Ovary (tissue), 7 donors: ENCODE measurements at regions not wholly inside any gene's neighbourhood (a gene's known extent, or its start where the extent isn't known, plus 50 kb on each side); places are given as distances from the start of the nearest gene placed in this dataset.

Experiments
- DNase-seq, 5 donors: peaks; one replicate each; pipeline ENCODE4 v3.0.0-alpha.2; 2019 to 2020
- H3K27ac ChIP-seq, 2 donors: fragments of 200-600 bp; one replicate each; pipeline versions ENCODE4 v1.5.1 to v1.8.0; 2019 to 2022
- H3K27me3 ChIP-seq: fragments of 200-600 bp; one replicate; pipeline ENCODE4 v1.8.0; 2022
- H3K36me3 ChIP-seq: fragments of 200-600 bp; sonication (generic); one replicate; pipeline ENCODE4 v1.5.1; 2019
- H3K4me1 ChIP-seq: one replicate; pipeline ENCODE4 v1.8.1; 2013; ENCODE audit warnings: mild to moderate bottlenecking, moderate library complexity; ENCODE audit not compliant: insufficient read depth
- H3K4me3 ChIP-seq: fragments of 200-600 bp; sonication (generic); one replicate; pipeline ENCODE4 v1.5.1; 2017
- H3K9me3 ChIP-seq, 2 donors: fragments of 200-600 bp in 1 of 2; sonication (generic) in 1 of 2; one replicate each; pipeline versions ENCODE4 v1.5.1 to v1.8.1; 2013 to 2019; ENCODE audit warnings: mild to moderate bottlenecking in 1 of 2, moderate library complexity in 1 of 2
- EP300 ChIP-seq: sonication (generic); formaldehyde crosslinking; IDR thresholded peaks from one replicate; pipeline ENCODE4 v1.6.1; 2017; ENCODE audit warnings: antibody characterized with exemption
- POLR2A ChIP-seq: fragments of 450-650 bp; IDR thresholded peaks from one replicate; pipeline ENCODE4 v1.6.1; 2017; ENCODE audit warnings: antibody characterized with exemption, mild to moderate bottlenecking, moderate library complexity
- WGBS, 3 donors: extraction: QIAGEN DNeasy Blood & Tissue Kit in 1 of 3; methylation state at CpG; one replicate each; pipeline versions ENCODE4 v1.1.5 to v1.1.7; 2013 to 2017; 5-methylcytosine and 5-hydroxymethylcytosine counted together
- intact Hi-C, 4 donors: fragments of 100-400 bp; cut with DNase I; formaldehyde crosslinking; loops; one replicate each; pipeline versions ENCODE4 v1.11.0 to v1.15.1; 2022 to 2023
- TF ChIP-seq, protein P1 (sequence below), 3 donors: fragments of 450-650 bp in 2 of 3; fragments of 200-600 bp in 1 of 3; IDR thresholded peaks; one replicate each; pipeline versions ENCODE4 v1.5.1 to v1.8.0; 2016 to 2022; ENCODE audit warnings: antibody characterized with exemption in 3 of 3, mild to moderate bottlenecking in 1 of 3
- donor health status: DM: no; HTN: no; CAD: no; lungs with moderate emphysema.
- donor health status: DM: no; HTN: no; CAD: no.
- donor health status: Bipolar disorder and iron deficiency.
- donor health status: DM: no; HTN: no; CAD: no.
- donor health status: DM: yes; HTN: yes; CAD: no.

DNA sequence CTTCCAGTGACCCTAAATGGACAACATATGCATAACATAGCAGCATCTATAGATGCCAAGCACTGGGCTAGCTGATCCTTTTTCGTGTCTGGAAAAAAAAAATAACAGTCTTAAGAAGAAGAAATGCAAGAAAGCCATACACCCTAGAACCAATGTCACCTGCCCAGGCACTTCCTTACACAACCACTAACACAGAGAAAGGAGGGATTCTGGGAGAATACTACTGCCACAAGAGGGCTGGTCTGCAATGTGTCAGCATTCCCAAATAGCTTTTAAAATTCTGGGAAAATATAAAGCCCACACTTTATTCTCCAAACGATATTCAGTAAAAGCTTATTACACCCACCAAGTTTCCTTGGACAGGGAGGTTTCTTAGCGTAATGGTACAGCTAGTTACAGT, 271.2 kb downstream of the TBL1XR1 start:
- H3K4me3 ChIP-seq = no peak overlapping the region
- no peaks in the 10 kb centered on the region for H3K9me3 ChIP-seq
- TF ChIP-seq, protein P1, sequence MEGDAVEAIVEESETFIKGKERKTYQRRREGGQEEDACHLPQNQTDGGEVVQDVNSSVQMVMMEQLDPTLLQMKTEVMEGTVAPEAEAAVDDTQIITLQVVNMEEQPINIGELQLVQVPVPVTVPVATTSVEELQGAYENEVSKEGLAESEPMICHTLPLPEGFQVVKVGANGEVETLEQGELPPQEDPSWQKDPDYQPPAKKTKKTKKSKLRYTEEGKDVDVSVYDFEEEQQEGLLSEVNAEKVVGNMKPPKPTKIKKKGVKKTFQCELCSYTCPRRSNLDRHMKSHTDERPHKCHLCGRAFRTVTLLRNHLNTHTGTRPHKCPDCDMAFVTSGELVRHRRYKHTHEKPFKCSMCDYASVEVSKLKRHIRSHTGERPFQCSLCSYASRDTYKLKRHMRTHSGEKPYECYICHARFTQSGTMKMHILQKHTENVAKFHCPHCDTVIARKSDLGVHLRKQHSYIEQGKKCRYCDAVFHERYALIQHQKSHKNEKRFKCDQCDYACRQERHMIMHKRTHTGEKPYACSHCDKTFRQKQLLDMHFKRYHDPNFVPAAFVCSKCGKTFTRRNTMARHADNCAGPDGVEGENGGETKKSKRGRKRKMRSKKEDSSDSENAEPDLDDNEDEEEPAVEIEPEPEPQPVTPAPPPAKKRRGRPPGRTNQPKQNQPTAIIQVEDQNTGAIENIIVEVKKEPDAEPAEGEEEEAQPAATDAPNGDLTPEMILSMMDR (IDR thresholded peaks at IDR 0.05) = no peak
- no peaks in the 10 kb centered on the region for H3K4me1 ChIP-seq
- no peaks in the 10 kb centered on the region for H3K36me3 ChIP-seq
- no peak for DNase-seq
- no peak overlapping the region for H3K27ac ChIP-seq
- no peaks in the 10 kb centered on the region for H3K27me3 ChIP-seq
- intact Hi-C loops = no loop called here
- 77 to 81% (median 77%) methylated on average over 3 of the region's 3 CpGs for WGBS, 3 donors

DNA sequence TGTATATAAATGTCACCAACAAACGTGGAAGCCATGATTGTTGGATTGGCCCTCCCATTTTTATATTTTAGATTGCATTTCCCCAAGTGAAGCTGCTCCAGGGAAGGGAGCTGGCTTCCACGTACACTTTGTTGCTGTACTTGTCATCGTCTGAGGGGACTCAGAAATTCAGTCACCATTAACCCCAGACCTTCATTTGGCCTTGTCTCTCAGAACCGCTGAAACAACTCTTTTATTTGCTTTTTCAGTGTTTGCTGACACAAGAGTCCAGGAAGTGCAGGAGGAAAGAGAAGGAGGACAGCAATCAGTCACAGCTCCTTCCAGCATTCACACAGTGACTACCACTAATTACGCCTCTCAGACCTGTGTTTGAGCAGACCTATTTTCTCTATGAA, 276.5 kb downstream of the TBL1XR1 start:
- no peaks in the 10 kb centered on the region for H3K9me3 ChIP-seq
- no peak overlapping the region for H3K4me3 ChIP-seq
- WGBS, 3 donors = 27 to 56% (median 47%) methylated on average over 5 of the region's 5 CpGs
- TF ChIP-seq EP300 = no peak
- TF ChIP-seq, protein P1 (IDR thresholded peaks at IDR 0.05) = no peak
- no peak for TF ChIP-seq POLR2A
- intact Hi-C loops = no loop called here
- DNase-seq = no peak
- peaks cover 2% of the 10 kb centered on the region for H3K27me3 ChIP-seq
- no peak overlapping the region for H3K27ac ChIP-seq
- no peaks in the 10 kb centered on the region for H3K36me3 ChIP-seq
- H3K4me1 ChIP-seq = peaks cover 2% of the 10 kb centered on the region

DNA sequence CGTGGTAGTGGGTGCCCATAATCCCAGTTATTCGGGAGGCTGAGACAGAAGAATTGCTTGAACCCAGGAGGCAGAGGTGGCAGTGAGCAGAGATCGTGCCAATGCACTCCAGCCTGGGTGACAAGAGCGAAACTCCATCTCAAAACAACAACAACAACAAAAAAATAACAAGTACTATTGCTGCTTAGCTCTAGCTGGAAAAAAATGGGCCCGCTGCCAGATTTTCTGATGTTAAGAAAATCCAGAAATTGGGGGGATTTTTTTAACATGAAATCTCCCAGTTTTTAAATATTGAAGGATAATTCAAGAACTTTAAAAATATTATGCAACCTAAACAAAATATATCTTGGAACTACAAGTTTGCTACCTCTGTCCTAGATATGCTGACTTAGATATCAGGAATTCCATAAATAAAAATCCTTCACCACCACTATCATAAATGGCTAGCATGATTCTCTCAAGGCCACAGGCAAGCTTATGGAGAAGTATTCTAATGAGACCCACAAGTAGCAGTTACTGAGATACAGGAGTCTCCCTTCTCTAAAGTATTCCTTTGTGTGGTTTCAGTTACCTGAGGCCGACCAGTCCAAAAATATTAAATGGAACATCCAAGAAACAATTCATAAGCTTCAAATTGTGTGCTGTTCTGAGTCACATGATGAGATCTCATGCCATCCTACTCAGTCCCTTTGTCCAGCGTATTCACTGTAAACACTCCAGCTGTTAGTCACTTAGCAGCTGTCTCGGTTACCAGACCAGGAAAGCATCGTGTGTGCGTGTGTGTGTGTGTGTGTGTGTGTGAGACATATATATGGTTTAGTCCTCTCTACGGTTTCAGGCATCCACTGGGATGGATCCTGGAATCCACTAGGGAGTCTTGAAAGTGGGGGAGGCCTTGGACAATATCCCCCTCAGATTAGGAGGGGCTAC, 277.2 kb downstream of the TBL1XR1 start:
- no peak overlapping the region for H3K27ac ChIP-seq
- no peaks in the 10 kb centered on the region for H3K36me3 ChIP-seq
- TF ChIP-seq, protein P1 (IDR thresholded peaks at IDR 0.05) = no peak
- TF ChIP-seq EP300 (no peak), POLR2A (no peak)
- H3K9me3 ChIP-seq = no peaks in the 10 kb centered on the region
- peak in 4 of 5 donors; percentile 10 to 43 (median 29) for DNase-seq
- peaks cover 2% of the 10 kb centered on the region for H3K4me1 ChIP-seq
- no peak overlapping the region for H3K4me3 ChIP-seq
- intact Hi-C loops = no loop called here
- WGBS, 3 donors = 69 to 75% (median 72%) methylated on average over 11 of the region's 11 CpGs
- H3K27me3 ChIP-seq = peaks cover 2% of the 10 kb centered on the region

DNA sequence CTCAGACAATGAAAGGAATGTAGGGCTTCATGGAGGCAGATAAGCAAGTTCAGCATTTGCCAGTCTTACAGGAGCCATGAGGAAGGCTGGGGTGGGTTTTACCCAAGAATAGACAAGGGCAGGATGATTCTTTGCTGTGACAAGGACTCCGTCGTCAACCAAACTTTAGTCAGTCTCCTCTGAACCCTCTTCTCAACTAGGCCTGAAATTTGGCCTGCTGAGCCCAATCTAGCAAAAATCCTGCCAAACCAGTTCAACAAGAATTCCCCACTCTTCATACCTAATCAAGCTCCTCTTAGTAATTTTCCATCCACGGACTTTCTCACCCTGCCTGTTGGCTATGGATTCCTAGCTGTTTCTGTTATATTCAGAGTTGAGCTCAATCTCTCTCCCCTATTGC, 280.5 kb downstream of the TBL1XR1 start:
- WGBS, 3 donors = 89 to 93% (median 93%) methylated on average over 3 of the region's 3 CpGs
- H3K27ac ChIP-seq = no peak overlapping the region
- intact Hi-C loops = no loop called here
- peaks cover 2% of the 10 kb centered on the region for H3K27me3 ChIP-seq
- H3K4me1 ChIP-seq = peaks cover 2% of the 10 kb centered on the region
- no peak overlapping the region for H3K4me3 ChIP-seq
- H3K36me3 ChIP-seq = no peaks in the 10 kb centered on the region
- no peaks in the 10 kb centered on the region for H3K9me3 ChIP-seq
- TF ChIP-seq, protein P1 (IDR thresholded peaks at IDR 0.05) = no peak
- TF ChIP-seq EP300 (no peak), POLR2A (no peak)
- no peak for DNase-seq
